GM21529 (cell line): ENCODE measurements at regions not wholly inside any gene's neighbourhood (a gene's known extent, or its start where the extent isn't known, plus 50 kb on each side); places are given as distances from the start of the nearest gene placed in this dataset.
A peak's percentile ranks its signal among the peaks of the same experiment; 100 is the strongest.

Source experiments
- ATAC-seq: cut with Tn5 transposase; IDR thresholded peaks from one replicate; pipeline ENCODE4 v1.9.1; 2021; ENCODE audit not compliant: unreplicated experiment

- no peak for ATAC-seq
Measured at GRCh38 chr6:12221856-12222255, 68.3 kb upstream of the EDN1 start.

- no peak for ATAC-seq
Measured at GRCh38 chr6:12222405-12223366, 67.5 kb upstream of the EDN1 start.

DNA sequence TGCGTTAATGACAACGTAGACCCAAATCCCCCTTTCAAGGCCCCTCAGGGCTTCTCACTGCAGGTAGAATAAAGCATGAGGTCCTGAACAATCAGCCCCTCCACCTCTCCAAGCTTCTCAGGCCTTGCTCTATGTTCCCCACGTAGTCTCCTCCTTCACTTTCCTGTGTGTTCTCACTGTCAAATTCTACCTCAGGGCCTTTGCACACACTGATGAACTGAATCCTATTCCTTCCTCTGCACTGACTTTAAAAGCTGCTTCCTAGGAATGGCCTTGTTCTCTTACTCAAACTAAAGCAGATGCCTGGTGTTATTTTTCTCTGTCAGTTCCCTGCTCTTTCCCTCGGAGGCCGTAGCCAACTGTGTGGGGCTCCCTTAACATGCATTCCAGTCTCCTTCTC is 66.8 kb upstream of the EDN1 start:
- no peak for ATAC-seq

GRCh38 chr6:12224251-12224650 is 65.9 kb upstream of the EDN1 start:
- ATAC-seq, result no peak

DNA sequence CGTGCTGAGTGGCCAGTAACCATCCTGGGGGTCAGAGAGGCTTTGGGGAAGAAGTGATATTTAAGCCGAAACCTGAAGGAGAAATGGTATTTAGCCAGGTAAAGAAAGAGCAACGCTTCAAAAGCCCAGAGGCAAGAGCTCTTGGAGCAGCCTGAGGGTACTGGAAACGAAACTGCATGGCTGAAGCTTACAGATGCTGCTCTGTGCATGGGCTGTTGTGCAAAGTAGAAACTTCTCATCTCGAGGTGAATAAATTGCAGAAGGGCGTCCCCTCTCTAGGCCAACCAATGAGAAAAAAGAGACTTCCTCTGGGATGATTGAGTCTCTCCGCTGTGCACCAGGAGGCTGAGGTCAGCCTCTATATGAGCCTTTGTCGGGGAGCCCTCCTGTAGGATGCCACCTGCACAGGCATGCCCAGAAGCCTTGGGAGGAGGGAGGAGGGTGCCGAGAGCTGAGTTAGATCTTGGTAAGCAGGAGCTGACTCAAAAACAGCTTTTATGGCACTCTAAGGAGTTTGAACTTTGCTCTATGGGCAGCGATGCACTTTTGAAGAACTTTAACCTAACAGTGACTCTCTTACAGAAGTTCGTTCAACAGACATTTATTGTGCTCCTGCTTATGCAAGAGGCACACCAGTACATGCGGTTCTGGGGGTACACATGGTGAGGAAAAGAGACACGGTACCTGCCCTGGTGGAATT is 61.6 kb upstream of the EDN1 start:
- no peak for ATAC-seq

GRCh38 chr6:12229332-12229731 is 60.8 kb upstream of the EDN1 start:
- ATAC-seq, result no peak

DNA sequence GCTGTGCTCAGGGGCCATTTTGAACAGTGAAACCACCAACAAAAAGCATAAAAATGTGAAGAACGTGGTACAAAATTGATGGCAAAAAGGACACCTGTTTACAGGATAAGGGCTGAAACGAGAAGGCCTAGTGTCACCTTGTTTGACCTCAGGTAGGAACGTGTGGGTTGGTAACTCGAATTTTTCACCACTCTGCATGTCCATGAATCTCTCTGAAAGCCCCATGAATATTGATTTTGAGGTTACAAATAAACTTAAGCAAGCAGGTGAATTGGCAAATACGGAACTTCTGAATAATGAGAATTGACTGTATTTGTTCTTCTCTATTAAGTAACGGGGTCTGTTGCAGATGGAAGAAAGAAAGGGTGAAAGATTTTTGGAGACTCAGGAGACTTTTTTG is 59.6 kb upstream of the EDN1 start:
- ATAC-seq, result no peak

DNA sequence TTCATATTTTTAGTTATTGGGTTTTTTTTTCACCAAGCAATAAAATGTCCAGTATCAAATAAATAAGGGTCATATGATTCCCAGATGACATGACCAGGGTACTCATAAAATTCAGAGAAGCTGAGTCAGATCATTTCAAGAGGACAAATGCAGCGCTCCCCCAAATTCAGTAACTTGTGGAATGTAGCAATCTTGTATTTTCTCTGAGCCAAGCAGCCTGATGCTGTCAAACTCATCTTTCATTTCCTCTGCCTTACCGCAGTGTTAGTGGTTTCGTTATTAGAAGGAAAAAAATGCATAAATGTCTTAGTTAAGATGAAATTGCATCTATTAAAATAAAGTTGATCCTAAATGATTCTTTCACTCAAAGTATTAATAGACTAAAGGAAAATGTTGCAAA is 57.8 kb upstream of the EDN1 start:
- ATAC-seq, result peak; percentile 71

DNA sequence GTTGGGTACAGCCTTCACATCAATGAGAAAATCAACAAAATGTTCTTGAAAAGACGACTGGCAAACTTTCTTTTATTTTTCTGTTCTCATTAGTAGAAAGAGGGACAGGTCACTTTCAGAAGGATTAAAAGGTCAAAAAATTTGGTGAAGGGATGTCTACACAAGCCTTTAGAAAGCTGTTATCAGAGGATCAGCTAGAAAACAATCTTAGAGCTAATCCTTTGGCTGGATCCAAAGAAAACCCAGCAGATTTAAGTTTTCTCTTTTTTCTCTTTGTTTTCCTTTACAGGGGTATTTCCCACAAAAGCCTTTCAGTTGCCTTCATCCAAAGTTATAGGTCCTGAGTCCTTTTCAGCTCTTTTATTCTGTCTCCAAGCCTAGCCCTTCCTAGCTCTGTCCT is 57.3 kb upstream of the EDN1 start:
- ATAC-seq, result peak; percentile 5

- peak; percentile 62 for ATAC-seq
Measured at GRCh38 chr6:12233693-12234571, 56.2 kb upstream of the EDN1 start.

- no peak for ATAC-seq
Measured at GRCh38 chr6:12235341-12235740, 54.8 kb upstream of the EDN1 start.

DNA sequence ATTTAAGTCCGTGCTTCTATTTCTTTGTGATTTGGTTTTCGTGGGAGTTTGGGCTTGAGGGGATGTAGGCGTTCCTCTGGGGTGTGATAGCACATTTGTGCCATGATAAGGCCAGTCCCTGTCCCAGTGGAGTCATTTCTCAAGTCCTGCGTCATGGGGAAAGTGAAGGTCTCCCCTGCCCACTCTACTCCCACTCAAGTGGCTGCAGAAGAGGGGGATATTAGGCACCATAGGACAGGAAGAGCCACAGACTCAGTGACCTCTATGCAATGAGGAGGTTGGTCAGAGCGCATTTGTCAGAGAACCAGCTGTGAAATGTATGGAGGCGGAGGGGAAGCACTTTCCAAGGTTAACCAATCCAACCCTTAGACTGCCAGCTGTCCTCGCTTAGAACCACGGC is 51.9 kb upstream of the EDN1 start:
- ATAC-seq, result no peak
